ENCODE measurements at regions not wholly inside any gene's neighbourhood (a gene's known extent, or its start where the extent isn't known, plus 50 kb on each side); places are given as distances from the start of the nearest gene placed in this dataset.

GRCh38 chr14:89025561-89026236, 201.2 kb downstream of the TTC8 start:
- TF ChIP-seq CTCF (IDR thresholded peaks at IDR 0.05; ENCODE audit: insufficient read depth, low read depth, low read length) = no peak
- Histone ChIP-seq H3K4me3 (ENCODE audit: low read depth, low read length) (no peak overlapping the region), H3K27me3 (ENCODE audit: control insufficient read depth, insufficient read depth, low read length) (no peaks in the 10 kb centered on the region; the same call in 1 of the 2 replicates), H3K36me3 (ENCODE audit: control insufficient read depth, insufficient read depth, low read length) (no peaks in the 10 kb centered on the region)
- POLR2A ChIA-PET = interaction anchor here (0.6 to 0.7 kb wide), 2 partner anchors 13 to 171 kb away, joined by 3 to 5 read pairs; no protein-coding TSS in a partner anchor
- CTCF ChIA-PET = interaction anchor here (0.7 to 3.0 kb wide), 13 partner anchors 15 to 948 kb away, joined by 3 to 14 read pairs (median 4); no protein-coding TSS in a partner anchor
- peak; percentile 83 for DNase-seq (ENCODE audit: low read depth)

GRCh38 chr14:89027097-89027740, 202.8 kb downstream of the TTC8 start:
- peak; percentile 49 for TF ChIP-seq CTCF (IDR thresholded peaks at IDR 0.05; ENCODE audit: insufficient read depth, low read depth, low read length)
- CTCF ChIA-PET = interaction anchor here (0.6 to 3.0 kb wide), 36 partner anchors 8 to 946 kb away, joined by 3 to 14 read pairs (median 4); partner anchors contain the start of gene PTPN21
- DNase-seq (ENCODE audit: low read depth) = no peak
- Histone ChIP-seq H3K36me3 (ENCODE audit: control insufficient read depth, insufficient read depth, low read length) (no peaks in the 10 kb centered on the region), H3K4me3 (ENCODE audit: low read depth, low read length) (peak overlapping the region; percentile 36), H3K27me3 (ENCODE audit: control insufficient read depth, insufficient read depth, low read length) (no peaks in the 10 kb centered on the region; the same call in 1 of the 2 replicates)
- POLR2A ChIA-PET = no interaction called here

- ChIA-PET POLR2A (no interaction called here), CTCF (interaction anchor here (0.6 to 2.1 kb wide), 7 partner anchors 12 to 908 kb away, joined by 3 to 7 read pairs (median 3); no protein-coding TSS in a partner anchor)
- Histone ChIP-seq H3K4me3 (ENCODE audit: low read depth, low read length) (no peak overlapping the region), H3K27me3 (ENCODE audit: control insufficient read depth, insufficient read depth, low read length) (no peaks in the 10 kb centered on the region; the same call in 1 of the 2 replicates), H3K36me3 (ENCODE audit: control insufficient read depth, insufficient read depth, low read length) (no peaks in the 10 kb centered on the region)
- TF ChIP-seq CTCF (IDR thresholded peaks at IDR 0.05; ENCODE audit: insufficient read depth, low read depth, low read length) = no peak
- no peak for DNase-seq (ENCODE audit: low read depth)
These were observed 204.1 kb downstream of the TTC8 start for GRCh38 chr14:89028462-89029134.

GRCh38 chr14:89029961-89030694, 205.7 kb downstream of the TTC8 start:
- Histone ChIP-seq H3K4me3 (ENCODE audit: low read depth, low read length) (no peak overlapping the region), H3K36me3 (ENCODE audit: control insufficient read depth, insufficient read depth, low read length) (no peaks in the 10 kb centered on the region), H3K27me3 (ENCODE audit: control insufficient read depth, insufficient read depth, low read length) (no peaks in the 10 kb centered on the region; the same call in 1 of the 2 replicates)
- ChIA-PET POLR2A (no interaction called here), CTCF (interaction anchor here (1.4 kb wide), 1 partner anchor 11 kb away, joined by 4 read pairs; no protein-coding TSS in a partner anchor)
- DNase-seq (ENCODE audit: low read depth) = no peak
- no peak for TF ChIP-seq CTCF (IDR thresholded peaks at IDR 0.05; ENCODE audit: insufficient read depth, low read depth, low read length)

All from BJ (cell line).